Psoas muscle (tissue), 7 donors: ENCODE measurements at regions not wholly inside any gene's neighbourhood (a gene's known extent, or its start where the extent isn't known, plus 50 kb on each side); places are given as distances from the start of the nearest gene placed in this dataset.

ENCODE experiments used
- ATAC-seq, 4 donors: fragments of 200-7000 bp; cut with Tn5 transposase; one replicate each; pipeline ENCODE4 v1.9.1; 2020; ENCODE audit warnings: moderate library complexity in 3 of 4, mild to moderate bottlenecking in 2 of 4
- DNase-seq, 2 donors: peaks; one replicate each; pipeline ENCODE4 v3.0.0-alpha.2; 2020
- H3K27ac ChIP-seq: fragments of 200-600 bp; one replicate; pipeline ENCODE4 v1.8.0; 2022
- H3K27me3 ChIP-seq, 3 donors: fragments of 200-600 bp in 1 of 3; one replicate each; pipeline versions ENCODE4 v1.6.1 to v1.8.0; 2013 to 2022; ENCODE audit warnings: low read length in 2 of 3, mild to moderate bottlenecking in 2 of 3, moderate library complexity in 1 of 3; ENCODE audit not compliant: insufficient read depth in 3 of 3
- H3K36me3 ChIP-seq, 2 donors: fragments of 200-600 bp in 1 of 2; one replicate each; pipeline versions ENCODE4 v1.6.1 to v1.8.0; 2013 to 2022; ENCODE audit warnings: low read depth in 1 of 2, mild to moderate bottlenecking in 1 of 2, moderate library complexity in 1 of 2; ENCODE audit not compliant: insufficient read depth in 1 of 2
- H3K4me1 ChIP-seq: fragments of 200-600 bp; one replicate; pipeline ENCODE4 v1.8.0; 2022
- H3K4me3 ChIP-seq: fragments of 200-600 bp; one replicate; pipeline ENCODE4 v1.8.0; 2022; ENCODE audit warnings: mild to moderate bottlenecking
- H3K9me3 ChIP-seq: fragments of 200-600 bp; one replicate; pipeline ENCODE4 v1.8.0; 2022
- WGBS, 3 donors: extraction: QIAGEN DNeasy Blood & Tissue Kit; methylation state at CpG; one replicate each; pipeline versions ENCODE4 v1.1.6 to v1.1.7; 2013; 5-methylcytosine and 5-hydroxymethylcytosine counted together
- intact Hi-C, 2 donors: fragments of 100-400 bp; cut with DNase I; formaldehyde crosslinking; loops; one replicate each; pipeline versions ENCODE4 v1.11.0 to v1.14.2; 2022
- TF ChIP-seq, protein P1 (sequence below): fragments of 200-600 bp; IDR thresholded peaks from one replicate; pipeline ENCODE4 v1.8.0; 2022; ENCODE audit warnings: antibody characterized with exemption
- donor health status: healthy with polysubstance abuse.
- donor health status: DM: no; HTN: no; CAD: no; lungs with moderate emphysema.
- donor health status: Bipolar disorder and iron deficiency.
- donor health status: healthy.
- donor health status: DM: yes; HTN: yes; CAD: no.
- donor health status: DM: no; HTN: no; CAD: no.
- donor health status: DM: yes; HTN: yes; CAD: no.

GRCh38 chr7:79951415-79951814, 183.2 kb upstream of the GNAI1 start:
- TF ChIP-seq, protein P1, sequence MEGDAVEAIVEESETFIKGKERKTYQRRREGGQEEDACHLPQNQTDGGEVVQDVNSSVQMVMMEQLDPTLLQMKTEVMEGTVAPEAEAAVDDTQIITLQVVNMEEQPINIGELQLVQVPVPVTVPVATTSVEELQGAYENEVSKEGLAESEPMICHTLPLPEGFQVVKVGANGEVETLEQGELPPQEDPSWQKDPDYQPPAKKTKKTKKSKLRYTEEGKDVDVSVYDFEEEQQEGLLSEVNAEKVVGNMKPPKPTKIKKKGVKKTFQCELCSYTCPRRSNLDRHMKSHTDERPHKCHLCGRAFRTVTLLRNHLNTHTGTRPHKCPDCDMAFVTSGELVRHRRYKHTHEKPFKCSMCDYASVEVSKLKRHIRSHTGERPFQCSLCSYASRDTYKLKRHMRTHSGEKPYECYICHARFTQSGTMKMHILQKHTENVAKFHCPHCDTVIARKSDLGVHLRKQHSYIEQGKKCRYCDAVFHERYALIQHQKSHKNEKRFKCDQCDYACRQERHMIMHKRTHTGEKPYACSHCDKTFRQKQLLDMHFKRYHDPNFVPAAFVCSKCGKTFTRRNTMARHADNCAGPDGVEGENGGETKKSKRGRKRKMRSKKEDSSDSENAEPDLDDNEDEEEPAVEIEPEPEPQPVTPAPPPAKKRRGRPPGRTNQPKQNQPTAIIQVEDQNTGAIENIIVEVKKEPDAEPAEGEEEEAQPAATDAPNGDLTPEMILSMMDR = no peak
- no peak overlapping the region for H3K27ac ChIP-seq
- no peaks in the 10 kb centered on the region for H3K27me3 ChIP-seq
- 95 to 98% (median 96%) methylated on average over 2 of the region's 2 CpGs for WGBS, 3 donors
- no peak overlapping the region for H3K4me3 ChIP-seq
- no peaks in the 10 kb centered on the region for H3K4me1 ChIP-seq
- no peaks in the 10 kb centered on the region for H3K36me3 ChIP-seq
- DNase-seq (no peak), ATAC-seq (no peak)
- H3K9me3 ChIP-seq = no peaks in the 10 kb centered on the region
- intact Hi-C loops = no loop called here

- no peak overlapping the region for H3K27ac ChIP-seq
- no peaks in the 10 kb centered on the region for H3K27me3 ChIP-seq
- TF ChIP-seq, protein P1 = no peak
- intact Hi-C loops = no loop called here
- 79 to 86% (median 82%) methylated on average over 3 of the region's 3 CpGs for WGBS, 3 donors
- no peaks in the 10 kb centered on the region for H3K4me1 ChIP-seq
- no peak for DNase-seq
- no peaks in the 10 kb centered on the region for H3K36me3 ChIP-seq
- no peaks in the 10 kb centered on the region for H3K9me3 ChIP-seq
- no peak overlapping the region for H3K4me3 ChIP-seq
- no peak for ATAC-seq
Observed at GRCh38 chr7:79949778-79950177, 184.9 kb upstream of the GNAI1 start.

- intact Hi-C loops = no loop called here
- H3K36me3 ChIP-seq = no peaks in the 10 kb centered on the region
- TF ChIP-seq, protein P1 = no peak
- no peak for DNase-seq
- no peak overlapping the region for H3K27ac ChIP-seq
- no peaks in the 10 kb centered on the region for H3K4me1 ChIP-seq
- H3K27me3 ChIP-seq = no peaks in the 10 kb centered on the region
- ATAC-seq = no peak
- H3K4me3 ChIP-seq = no peak overlapping the region
- H3K9me3 ChIP-seq = no peaks in the 10 kb centered on the region
- 69 to 72% (median 71%) methylated on average over 3 of the region's 3 CpGs for WGBS, 3 donors
Observed at GRCh38 chr7:79936281-79936983, 198.2 kb upstream of the GNAI1 start.

DNA sequence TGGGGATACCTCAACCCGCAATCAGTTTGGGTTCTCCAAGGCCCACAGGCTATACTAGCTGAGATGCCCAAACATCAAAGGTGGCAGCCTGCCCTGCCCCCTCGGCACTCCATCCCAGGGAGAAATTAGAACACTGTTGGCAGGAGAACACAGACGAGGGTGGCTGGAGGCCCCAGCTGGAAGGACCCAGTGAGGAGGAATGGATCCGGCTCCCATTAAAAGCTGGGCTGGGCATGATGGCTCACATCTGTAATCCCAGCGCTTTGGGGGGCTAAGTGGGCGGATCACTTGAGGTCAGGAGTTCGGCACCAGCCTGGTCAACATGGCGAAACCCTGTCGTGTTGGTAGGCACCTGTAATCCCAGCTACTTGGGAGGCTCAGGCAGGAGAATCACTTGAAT, 199.9 kb upstream of the GNAI1 start:
- WGBS, 3 donors = 81 to 88% (median 86%) methylated on average over 9 of the region's 9 CpGs
- no peak for DNase-seq

More for the DNA sequence above, 199.9 kb upstream of the GNAI1 start:
- H3K36me3 ChIP-seq = no peaks in the 10 kb centered on the region
- TF ChIP-seq, protein P1 = no peak
- no peaks in the 10 kb centered on the region for H3K9me3 ChIP-seq
- no peak for ATAC-seq
- intact Hi-C loops = no loop called here
- no peaks in the 10 kb centered on the region for H3K4me1 ChIP-seq
- no peak overlapping the region for H3K27ac ChIP-seq
- no peaks in the 10 kb centered on the region for H3K27me3 ChIP-seq
- no peak overlapping the region for H3K4me3 ChIP-seq
